ENCODE measurements at regions not wholly inside any gene's neighbourhood (a gene's known extent, or its start where the extent isn't known, plus 50 kb on each side); places are given as distances from the start of the nearest gene placed in this dataset.

DNA sequence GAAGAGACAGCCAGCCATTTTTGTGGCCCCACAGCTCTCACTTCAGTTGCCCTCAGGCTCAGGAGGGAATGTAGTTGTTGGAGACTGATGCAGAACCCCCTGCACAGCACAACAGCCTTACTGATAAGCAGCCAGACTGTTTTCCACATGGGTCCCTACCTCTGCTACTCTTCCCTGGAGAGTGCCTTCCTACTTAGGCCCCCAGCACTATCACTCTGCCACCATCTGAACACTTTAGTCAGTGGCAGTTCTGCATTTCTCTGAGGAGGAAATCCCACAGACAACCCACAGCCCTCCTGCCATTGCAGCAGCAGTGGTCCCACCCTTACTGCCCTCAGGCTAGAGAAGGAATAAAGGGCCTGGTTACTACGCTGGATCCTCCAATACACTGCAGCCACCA lies 61.8 kb upstream of the PTPRD start:
- H3K27me3 Mint-ChIP-seq: no peaks in the 10 kb centered on the region
- DNase-seq: no peak
- no peak for ATAC-seq
- no peaks in the 10 kb centered on the region for H3K4me1 Mint-ChIP-seq
- no peak overlapping the region for H3K4me3 Mint-ChIP-seq
- no peak overlapping the region for H3K27ac Mint-ChIP-seq
- peaks cover 16 to 33% of the 10 kb centered on the region in 2 donors for H3K9me3 Mint-ChIP-seq

DNA sequence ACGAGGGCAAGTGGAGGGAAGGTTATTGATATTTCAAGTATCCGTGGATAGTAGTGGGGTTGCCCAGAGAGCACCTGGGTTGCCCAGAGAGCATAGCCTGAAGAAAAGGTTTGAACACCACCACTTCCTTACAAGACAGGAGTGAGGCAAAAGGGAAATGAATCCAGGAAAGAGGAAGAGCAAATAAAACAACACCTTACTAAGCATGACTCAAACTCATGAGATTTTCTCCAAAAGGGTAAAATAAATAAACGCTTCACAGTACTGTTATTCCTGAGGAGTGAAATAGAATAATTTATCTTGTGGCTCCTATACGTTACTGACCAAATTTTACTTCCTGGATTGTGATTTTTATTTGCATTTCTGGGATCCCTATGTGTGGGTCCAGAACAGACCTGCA lies 65.2 kb upstream of the PTPRD start:
- H3K27ac Mint-ChIP-seq: no peak overlapping the region
- ATAC-seq (no peak), DNase-seq (no peak)
- H3K9me3 Mint-ChIP-seq: peaks cover 22 to 39% of the 10 kb centered on the region in 2 donors
- H3K27me3 Mint-ChIP-seq: no peaks in the 10 kb centered on the region
- H3K4me1 Mint-ChIP-seq: no peaks in the 10 kb centered on the region
- H3K4me3 Mint-ChIP-seq: no peak overlapping the region

- no peaks in the 10 kb centered on the region for H3K4me1 Mint-ChIP-seq
Observed at GRCh38 chr9:10678790-10679189, 66.0 kb upstream of the PTPRD start.

GRCh38 chr9:10686943-10687342 lies 74.1 kb upstream of the PTPRD start:
- ATAC-seq (no peak), DNase-seq (no peak)
- Mint-ChIP-seq H3K27me3 (no peaks in the 10 kb centered on the region), H3K9me3 (peaks cover 19 to 34% of the 10 kb centered on the region in 2 donors), H3K4me3 (no peak overlapping the region), H3K4me1 (no peaks in the 10 kb centered on the region), H3K27ac (no peak overlapping the region)

More at GRCh38 chr9:10678790-10679189, 66.0 kb upstream of the PTPRD start:
- no peaks in the 10 kb centered on the region for H3K27me3 Mint-ChIP-seq
- peaks cover 22 to 36% of the 10 kb centered on the region in 2 donors for H3K9me3 Mint-ChIP-seq
- no peak overlapping the region for H3K27ac Mint-ChIP-seq
- DNase-seq (no peak), ATAC-seq (no peak)
- H3K4me3 Mint-ChIP-seq: no peak overlapping the region

DNA sequence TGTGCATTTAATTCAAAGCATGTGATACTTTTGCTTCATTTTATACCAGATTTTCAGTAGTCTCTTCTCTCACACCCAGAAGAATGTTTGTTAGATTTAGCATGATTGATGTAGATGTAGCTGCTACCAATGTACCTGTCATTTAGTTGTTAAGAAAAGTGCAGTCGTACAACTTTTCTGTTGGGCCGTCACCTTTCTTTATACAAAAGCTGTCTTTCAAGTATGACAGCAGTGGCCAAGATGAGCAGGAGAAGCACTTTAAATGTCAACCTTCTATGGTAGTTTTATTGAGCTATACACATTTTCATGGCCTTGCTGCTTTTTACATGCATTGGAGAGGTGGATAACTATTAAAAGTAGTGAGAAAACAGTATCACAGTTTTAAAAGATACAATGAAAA lies 77.7 kb upstream of the PTPRD start:
- H3K27ac Mint-ChIP-seq: no peak overlapping the region
- H3K9me3 Mint-ChIP-seq: peaks cover 17 to 26% of the 10 kb centered on the region in 2 donors
- DNase-seq (no peak), ATAC-seq (no peak)
- H3K4me3 Mint-ChIP-seq: no peak overlapping the region
- no peaks in the 10 kb centered on the region for H3K4me1 Mint-ChIP-seq
- H3K27me3 Mint-ChIP-seq: no peaks in the 10 kb centered on the region

- no peak for DNase-seq
- Mint-ChIP-seq H3K4me1 (no peaks in the 10 kb centered on the region), H3K9me3 (peaks cover 9 to 10% of the 10 kb centered on the region in 2 donors), H3K27me3 (no peaks in the 10 kb centered on the region), H3K4me3 (no peak overlapping the region), H3K27ac (no peak overlapping the region)
- no peak for ATAC-seq
Observed at GRCh38 chr9:10697044-10697443, 84.2 kb upstream of the PTPRD start.

DNA sequence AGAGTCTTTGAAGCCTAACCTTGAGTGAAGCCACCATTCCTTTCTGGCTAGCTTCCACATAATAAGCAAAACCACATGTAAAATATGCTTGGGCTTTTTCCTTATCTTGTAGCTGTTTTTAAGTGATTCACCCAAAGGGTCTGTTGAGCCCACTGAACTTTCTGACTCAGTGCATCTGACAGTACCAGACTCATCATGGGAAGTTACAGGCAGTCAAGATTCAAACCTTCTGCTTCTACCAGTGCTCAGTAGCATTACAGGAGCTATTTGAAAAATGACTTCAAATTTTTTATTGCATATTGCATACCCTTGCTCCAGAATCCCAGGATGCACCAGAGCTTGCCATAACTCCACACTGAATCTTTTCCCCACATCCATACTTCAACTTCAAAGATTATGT lies 87.5 kb upstream of the PTPRD start:
- ATAC-seq (no peak), DNase-seq (no peak)
- Mint-ChIP-seq H3K27ac (no peak overlapping the region), H3K27me3 (no peaks in the 10 kb centered on the region), H3K4me3 (no peak overlapping the region), H3K4me1 (no peaks in the 10 kb centered on the region), H3K9me3 (peaks cover 9 to 16% of the 10 kb centered on the region in 2 donors)

DNA sequence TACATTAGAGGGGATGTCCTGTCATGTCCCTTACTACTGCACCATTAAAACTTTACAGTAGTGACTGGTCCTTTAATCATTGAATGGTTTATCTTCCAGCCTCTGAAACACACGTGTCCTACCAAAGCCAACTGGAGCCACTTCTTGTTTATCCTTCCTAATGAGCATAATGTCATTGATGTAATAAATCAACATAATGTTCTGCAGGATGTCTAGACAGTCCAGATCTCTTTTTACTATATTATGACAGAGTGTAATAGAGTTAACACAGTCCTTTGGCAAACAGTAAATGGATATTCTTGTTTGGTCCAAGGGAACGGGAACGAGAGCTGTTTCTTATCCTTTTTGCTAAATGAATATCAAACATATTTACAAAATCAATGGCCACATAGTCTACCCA lies 88.1 kb upstream of the PTPRD start:
- H3K4me1 Mint-ChIP-seq: no peaks in the 10 kb centered on the region
- peaks cover 12 to 16% of the 10 kb centered on the region in 2 donors for H3K9me3 Mint-ChIP-seq
- H3K4me3 Mint-ChIP-seq: no peak overlapping the region
- no peak overlapping the region for H3K27ac Mint-ChIP-seq
- DNase-seq (no peak), ATAC-seq (no peak)
- no peaks in the 10 kb centered on the region for H3K27me3 Mint-ChIP-seq

DNA sequence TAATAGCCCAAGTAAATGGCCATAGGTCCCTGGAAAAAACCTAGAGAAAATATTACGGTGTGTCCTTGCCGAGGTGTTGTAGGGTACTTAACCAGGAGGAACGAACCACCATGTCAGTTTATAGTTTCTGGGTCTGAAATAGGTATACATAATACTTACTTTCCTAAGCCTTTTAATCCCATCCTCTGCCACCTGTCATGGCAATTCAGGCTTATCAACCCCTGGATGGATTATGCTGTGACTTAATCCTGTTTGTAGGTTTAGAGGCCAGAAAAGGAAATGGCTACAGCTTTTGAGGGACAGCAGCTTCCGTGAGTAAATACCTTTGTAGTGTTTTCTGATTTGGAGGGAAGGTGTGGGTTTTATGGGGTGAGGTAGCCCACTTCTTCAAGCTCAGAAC lies 89.1 kb upstream of the PTPRD start:
- H3K27ac Mint-ChIP-seq: no peak overlapping the region
- no peak overlapping the region for H3K4me3 Mint-ChIP-seq
- H3K9me3 Mint-ChIP-seq: peaks cover 16 to 17% of the 10 kb centered on the region in 2 donors
- H3K27me3 Mint-ChIP-seq: no peaks in the 10 kb centered on the region
- H3K4me1 Mint-ChIP-seq: no peaks in the 10 kb centered on the region
- DNase-seq (no peak), ATAC-seq (no peak)

GRCh38 chr9:10703139-10703538 lies 90.3 kb upstream of the PTPRD start:
- H3K4me1 Mint-ChIP-seq: no peaks in the 10 kb centered on the region
- H3K27ac Mint-ChIP-seq: no peak overlapping the region
- DNase-seq (no peak), ATAC-seq (no peak)
- no peaks in the 10 kb centered on the region for H3K27me3 Mint-ChIP-seq
- peaks cover 16 to 17% of the 10 kb centered on the region in 2 donors for H3K9me3 Mint-ChIP-seq
- H3K4me3 Mint-ChIP-seq: no peak overlapping the region

- H3K27me3 Mint-ChIP-seq: no peaks in the 10 kb centered on the region
- DNase-seq (no peak), ATAC-seq (no peak)
- H3K4me1 Mint-ChIP-seq: no peaks in the 10 kb centered on the region
- H3K27ac Mint-ChIP-seq: no peak overlapping the region
- H3K4me3 Mint-ChIP-seq: no peak overlapping the region
- H3K9me3 Mint-ChIP-seq: peaks cover 16 to 17% of the 10 kb centered on the region in 2 donors
Observed at GRCh38 chr9:10704720-10705119, 91.9 kb upstream of the PTPRD start.

DNA sequence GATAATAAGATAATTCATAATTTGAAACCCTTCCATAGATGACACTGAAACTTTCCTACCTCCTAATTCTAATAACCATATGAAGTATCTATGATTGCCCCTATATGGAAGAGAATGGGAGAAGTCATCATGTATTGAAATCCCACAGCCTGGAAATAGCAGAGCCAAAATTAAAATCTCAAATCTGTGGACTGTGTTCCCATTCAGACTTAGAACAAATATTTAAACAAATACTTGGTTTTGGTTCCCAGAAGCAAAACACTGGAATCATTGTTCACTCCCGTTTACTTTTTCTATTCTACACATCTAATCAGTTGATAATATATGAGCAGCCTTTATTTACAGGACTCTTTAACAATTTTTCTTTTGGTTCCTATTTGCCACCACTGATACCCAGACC lies 92.6 kb upstream of the PTPRD start:
- no peak overlapping the region for H3K4me3 Mint-ChIP-seq
- H3K27ac Mint-ChIP-seq: no peak overlapping the region
- peaks cover 12 to 17% of the 10 kb centered on the region in 2 donors for H3K9me3 Mint-ChIP-seq
- no peaks in the 10 kb centered on the region for H3K4me1 Mint-ChIP-seq
- no peaks in the 10 kb centered on the region for H3K27me3 Mint-ChIP-seq
- ATAC-seq (no peak), DNase-seq (no peak)

DNA sequence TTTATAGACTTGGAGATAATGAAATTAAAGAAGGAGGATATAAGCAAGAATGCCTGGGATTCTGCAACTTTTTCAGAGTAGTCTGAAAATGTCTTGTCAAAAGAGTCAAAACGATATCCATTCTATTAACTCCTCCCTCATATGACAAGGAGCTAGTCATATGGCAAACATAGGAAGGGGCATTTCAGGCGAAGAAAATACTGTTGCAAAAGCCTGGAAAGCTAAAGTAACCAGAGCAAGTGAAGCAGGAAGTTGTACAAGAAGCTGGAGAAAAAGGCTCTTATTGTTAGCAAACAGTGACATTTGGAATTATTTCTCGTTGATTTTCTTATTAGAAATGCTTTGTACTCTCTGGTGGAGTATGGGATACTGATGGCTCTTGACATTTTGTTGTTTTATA lies 94.0 kb upstream of the PTPRD start:
- Mint-ChIP-seq H3K9me3 (peaks cover 7 to 8% of the 10 kb centered on the region in 2 donors), H3K4me1 (no peaks in the 10 kb centered on the region), H3K27me3 (no peaks in the 10 kb centered on the region), H3K4me3 (no peak overlapping the region), H3K27ac (no peak overlapping the region)
- no peak for DNase-seq
- ATAC-seq: no peak

GRCh38 chr9:10721301-10721700 lies 108.5 kb upstream of the PTPRD start:
- no peak overlapping the region for H3K27ac Mint-ChIP-seq
- no peak overlapping the region for H3K4me3 Mint-ChIP-seq
- no peaks in the 10 kb centered on the region for H3K4me1 Mint-ChIP-seq
- peaks cover 0 to 12% of the 10 kb centered on the region in 2 donors for H3K9me3 Mint-ChIP-seq
- H3K27me3 Mint-ChIP-seq: no peaks in the 10 kb centered on the region
- DNase-seq: no peak
- no peak for ATAC-seq

GRCh38 chr9:10729213-10729612 lies 116.4 kb upstream of the PTPRD start:
- no peak overlapping the region for H3K27ac Mint-ChIP-seq
- H3K4me1 Mint-ChIP-seq: no peaks in the 10 kb centered on the region
- ATAC-seq (no peak), DNase-seq (no peak)
- no peaks in the 10 kb centered on the region for H3K27me3 Mint-ChIP-seq
- H3K4me3 Mint-ChIP-seq: no peak overlapping the region
- H3K9me3 Mint-ChIP-seq: peaks cover 7% of the 10 kb centered on the region in 2 donors

DNA sequence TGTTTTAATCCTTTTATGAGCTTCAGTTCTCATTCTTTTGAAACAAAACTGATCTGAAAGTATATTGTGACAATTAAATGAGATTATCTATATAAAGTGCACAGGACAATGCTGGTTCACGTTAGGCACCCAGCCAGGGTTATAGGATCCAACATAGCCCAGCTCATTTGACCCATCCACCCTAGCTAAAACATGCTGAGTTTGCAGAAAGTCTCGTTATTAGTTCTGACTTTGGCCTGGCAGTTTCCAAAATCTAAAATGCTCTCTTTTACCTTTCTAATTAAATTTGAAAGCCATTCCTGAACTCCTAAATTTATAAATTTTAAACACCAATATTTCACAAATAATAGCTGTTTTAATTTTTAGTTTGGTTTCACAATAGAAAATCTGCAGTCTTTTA lies 131.9 kb upstream of the PTPRD start:
- H3K4me3 Mint-ChIP-seq: no peak overlapping the region
- H3K27ac Mint-ChIP-seq: no peak overlapping the region
- no peak for ATAC-seq
- H3K9me3 Mint-ChIP-seq: peaks cover 18 to 39% of the 10 kb centered on the region in 2 donors
- no peaks in the 10 kb centered on the region for H3K27me3 Mint-ChIP-seq
- no peak for DNase-seq
- H3K4me1 Mint-ChIP-seq: no peaks in the 10 kb centered on the region

DNA sequence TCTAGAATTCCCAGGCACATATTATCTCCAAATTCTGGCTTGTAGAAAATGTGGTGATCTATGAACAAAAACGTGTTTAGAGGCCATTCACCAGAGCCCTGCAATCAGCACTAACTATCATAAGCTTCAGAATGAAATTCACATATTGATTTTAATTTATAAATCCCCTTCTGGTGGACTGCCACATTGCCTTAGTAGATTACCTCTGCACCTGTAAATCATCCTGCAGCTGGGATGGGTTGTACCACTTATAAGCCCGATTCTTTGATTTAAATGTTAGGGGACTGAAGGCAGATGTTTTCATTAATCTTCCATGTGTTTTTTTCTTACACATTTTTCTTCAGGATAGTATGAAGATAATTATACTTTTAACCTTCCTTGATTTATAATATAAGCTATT lies 140.7 kb upstream of the PTPRD start:
- Mint-ChIP-seq H3K4me1 (no peaks in the 10 kb centered on the region), H3K4me3 (no peak overlapping the region)
- ATAC-seq: no peak

More for the DNA sequence above, 140.7 kb upstream of the PTPRD start:
- no peak overlapping the region for H3K27ac Mint-ChIP-seq
- peaks cover 5 to 26% of the 10 kb centered on the region in 2 donors for H3K9me3 Mint-ChIP-seq
- no peaks in the 10 kb centered on the region for H3K27me3 Mint-ChIP-seq
- DNase-seq: no peak

All from stimulated activated naive CD8-positive, alpha-beta T cell treated with anti-CD3 and anti-CD28 coated beads, Interleukin-15, amount 100 ng/mL, for 72 hours (primary cell).